Lower lobe of right lung (tissue), 2 donors: ENCODE measurements at regions not wholly inside any gene's neighbourhood (a gene's known extent, or its start where the extent isn't known, plus 50 kb on each side); places are given as distances from the start of the nearest gene placed in this dataset.

ENCODE experiments used
- ATAC-seq, 2 donors: fragments of 200-7000 bp; cut with Tn5 transposase; one replicate each; pipeline ENCODE4 v1.9.1; 2020 to 2022; ENCODE audit warnings: mild to moderate bottlenecking in 2 of 2, moderate library complexity in 2 of 2
- DNase-seq: peaks from one replicate; pipeline ENCODE4 v3.0.0-alpha.2; 2020
- H3K27ac ChIP-seq: fragments of 200-600 bp; one replicate; pipeline ENCODE4 v1.8.0; 2022
- H3K27me3 ChIP-seq: fragments of 200-600 bp; one replicate; pipeline ENCODE4 v1.8.0; 2022; ENCODE audit warnings: low read depth
- H3K36me3 ChIP-seq: fragments of 200-600 bp; one replicate; pipeline ENCODE4 v1.8.0; 2022; ENCODE audit warnings: mild to moderate bottlenecking
- H3K4me1 ChIP-seq: fragments of 200-600 bp; one replicate; pipeline ENCODE4 v1.8.0; 2022
- H3K4me3 ChIP-seq: fragments of 200-600 bp; one replicate; pipeline ENCODE4 v1.8.0; 2022; ENCODE audit warnings: mild to moderate bottlenecking
- H3K9me3 ChIP-seq: fragments of 200-600 bp; one replicate; pipeline ENCODE4 v1.8.0; 2022
- intact Hi-C: fragments of 100-400 bp; cut with DNase I; formaldehyde crosslinking; loops from one replicate; pipeline ENCODE4 v1.11.0; 2022
- TF ChIP-seq, protein P1 (sequence below): fragments of 200-600 bp; IDR thresholded peaks from one replicate; pipeline ENCODE4 v1.8.0; 2022; ENCODE audit warnings: antibody characterized with exemption, mild to moderate bottlenecking
- donor health status: DM: no; HTN: yes; CAD: no; lungs with severe emphysema.

DNA sequence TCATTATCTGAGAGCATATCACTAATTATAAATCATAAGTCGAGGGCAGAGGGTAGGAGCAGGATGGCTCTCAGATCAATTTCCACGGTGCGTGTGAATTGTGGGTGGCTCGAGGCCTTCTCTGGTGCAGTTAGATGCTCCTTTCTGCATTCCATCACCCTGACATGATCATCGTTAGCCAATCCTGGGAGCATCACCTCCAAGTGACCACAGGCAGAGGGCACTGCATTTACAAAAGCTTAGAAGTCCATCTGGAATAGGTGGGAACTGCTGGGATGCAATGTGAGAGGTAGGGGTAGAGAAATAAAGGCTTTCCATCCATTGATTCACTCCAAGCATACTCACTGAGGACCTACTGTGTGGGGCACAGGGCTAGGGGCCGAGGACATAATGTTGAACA, 538.2 kb upstream of the TBX3 start:
- Histone ChIP-seq H3K9me3 (no peaks in the 10 kb centered on the region), H3K27me3 (no peaks in the 10 kb centered on the region), H3K4me3 (no peak overlapping the region), H3K4me1 (no peaks in the 10 kb centered on the region), H3K36me3 (no peaks in the 10 kb centered on the region), H3K27ac (no peak overlapping the region)
- ATAC-seq (no peak), DNase-seq (no peak)
- intact Hi-C loops = no loop called here
- TF ChIP-seq, protein P1, sequence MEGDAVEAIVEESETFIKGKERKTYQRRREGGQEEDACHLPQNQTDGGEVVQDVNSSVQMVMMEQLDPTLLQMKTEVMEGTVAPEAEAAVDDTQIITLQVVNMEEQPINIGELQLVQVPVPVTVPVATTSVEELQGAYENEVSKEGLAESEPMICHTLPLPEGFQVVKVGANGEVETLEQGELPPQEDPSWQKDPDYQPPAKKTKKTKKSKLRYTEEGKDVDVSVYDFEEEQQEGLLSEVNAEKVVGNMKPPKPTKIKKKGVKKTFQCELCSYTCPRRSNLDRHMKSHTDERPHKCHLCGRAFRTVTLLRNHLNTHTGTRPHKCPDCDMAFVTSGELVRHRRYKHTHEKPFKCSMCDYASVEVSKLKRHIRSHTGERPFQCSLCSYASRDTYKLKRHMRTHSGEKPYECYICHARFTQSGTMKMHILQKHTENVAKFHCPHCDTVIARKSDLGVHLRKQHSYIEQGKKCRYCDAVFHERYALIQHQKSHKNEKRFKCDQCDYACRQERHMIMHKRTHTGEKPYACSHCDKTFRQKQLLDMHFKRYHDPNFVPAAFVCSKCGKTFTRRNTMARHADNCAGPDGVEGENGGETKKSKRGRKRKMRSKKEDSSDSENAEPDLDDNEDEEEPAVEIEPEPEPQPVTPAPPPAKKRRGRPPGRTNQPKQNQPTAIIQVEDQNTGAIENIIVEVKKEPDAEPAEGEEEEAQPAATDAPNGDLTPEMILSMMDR = no peak

DNA sequence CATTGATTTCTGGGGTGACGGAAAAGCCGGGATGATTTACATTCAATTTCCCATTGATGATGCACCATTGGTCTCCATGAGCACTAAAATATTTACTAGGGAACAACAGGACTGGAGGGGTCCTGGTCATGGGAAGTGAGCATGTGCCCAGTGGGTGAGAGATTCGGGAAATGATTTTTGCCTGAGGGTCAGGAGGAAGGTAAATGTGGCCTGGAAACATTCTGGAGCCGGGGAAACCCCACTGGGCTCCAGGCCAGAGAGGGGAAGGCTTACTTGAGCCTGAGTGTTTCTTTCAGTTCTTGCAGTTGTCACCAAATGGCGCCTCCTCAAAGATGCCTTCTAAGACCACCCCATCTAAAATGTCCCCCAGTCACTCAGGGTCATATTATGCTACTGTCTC, 532.3 kb upstream of the TBX3 start:
- H3K36me3 ChIP-seq = no peaks in the 10 kb centered on the region
- intact Hi-C loops = no loop called here
- H3K9me3 ChIP-seq = no peaks in the 10 kb centered on the region
- H3K27ac ChIP-seq = no peak overlapping the region
- no peaks in the 10 kb centered on the region for H3K27me3 ChIP-seq
- no peaks in the 10 kb centered on the region for H3K4me1 ChIP-seq
- ATAC-seq (no peak), DNase-seq (no peak)
- H3K4me3 ChIP-seq = no peak overlapping the region
- TF ChIP-seq, protein P1 = no peak

DNA sequence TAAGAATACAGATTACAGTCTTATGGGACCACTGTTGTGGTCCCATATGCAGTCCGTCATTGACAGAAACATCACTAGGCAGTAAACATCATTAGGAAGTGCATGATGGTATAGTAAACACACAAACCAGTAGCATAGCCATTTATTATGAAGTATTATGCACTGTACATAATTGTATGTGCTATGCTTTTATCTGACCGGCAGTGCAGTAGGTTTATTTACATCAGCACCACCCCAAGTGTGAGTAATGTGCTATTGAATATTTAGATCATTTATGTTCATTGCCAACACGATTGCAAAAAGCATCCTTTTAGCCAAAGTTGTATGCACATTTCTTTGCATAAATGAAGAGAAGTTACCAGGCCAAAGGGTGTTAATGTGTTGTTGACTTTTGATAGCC, 531.6 kb upstream of the TBX3 start:
- DNase-seq = no peak
- no peak for ATAC-seq
- Histone ChIP-seq H3K4me1 (no peaks in the 10 kb centered on the region), H3K4me3 (no peak overlapping the region), H3K27me3 (no peaks in the 10 kb centered on the region), H3K9me3 (no peaks in the 10 kb centered on the region), H3K36me3 (no peaks in the 10 kb centered on the region), H3K27ac (no peak overlapping the region)
- TF ChIP-seq, protein P1 = no peak
- intact Hi-C loops = no loop called here

DNA sequence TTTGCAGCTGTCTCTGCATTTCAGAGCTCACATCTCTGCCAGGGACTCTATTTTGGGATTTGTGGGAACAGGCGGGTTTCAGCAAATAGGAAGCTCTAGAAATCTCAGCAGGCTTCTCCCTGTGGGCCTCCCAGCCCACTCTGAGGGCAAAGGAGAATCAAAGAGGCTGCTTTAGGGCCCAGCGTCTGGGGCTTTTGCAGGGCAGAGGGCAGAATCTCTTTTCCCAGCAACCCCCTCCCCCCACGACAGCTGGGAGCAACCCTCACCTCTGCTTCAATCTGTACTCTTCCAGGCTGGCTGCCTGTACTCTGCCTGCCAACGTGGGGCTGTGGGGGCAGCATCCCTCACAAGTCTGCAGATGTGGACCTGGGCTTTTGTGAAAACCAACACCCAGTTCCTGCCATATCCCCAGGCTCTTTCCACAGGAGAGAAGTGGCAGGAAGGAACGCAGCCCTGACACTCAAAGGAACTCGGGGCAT, 529.6 kb upstream of the TBX3 start:
- ATAC-seq (no peak), DNase-seq (no peak)
- TF ChIP-seq, protein P1 = no peak
- intact Hi-C loops = no loop called here
- Histone ChIP-seq H3K27ac (no peak overlapping the region), H3K9me3 (no peaks in the 10 kb centered on the region), H3K36me3 (no peaks in the 10 kb centered on the region), H3K27me3 (no peaks in the 10 kb centered on the region), H3K4me1 (no peaks in the 10 kb centered on the region), H3K4me3 (no peak overlapping the region)

DNA sequence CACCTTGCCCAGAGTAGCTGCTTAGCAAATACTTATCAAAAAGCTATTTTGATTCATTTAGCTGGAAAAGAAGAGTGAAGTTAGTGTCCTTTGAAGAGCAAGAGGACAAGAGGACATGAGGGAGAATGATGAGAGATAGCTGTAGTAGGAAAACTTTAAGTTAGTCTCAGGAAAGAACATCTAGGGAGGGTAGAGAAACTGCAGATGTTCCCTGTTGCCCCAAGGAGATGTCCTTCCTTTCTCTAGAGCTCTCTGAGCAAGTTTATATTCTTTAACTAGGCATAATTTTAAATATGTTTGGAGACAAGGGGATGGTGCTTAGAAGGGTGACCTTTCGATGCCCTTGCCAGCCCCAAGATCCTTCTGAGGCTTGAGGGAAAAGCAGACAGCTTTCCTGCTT, 529.1 kb upstream of the TBX3 start:
- no peak for ATAC-seq
- TF ChIP-seq, protein P1 = no peak
- Histone ChIP-seq H3K4me3 (no peak overlapping the region), H3K4me1 (no peaks in the 10 kb centered on the region), H3K27me3 (no peaks in the 10 kb centered on the region), H3K36me3 (no peaks in the 10 kb centered on the region), H3K27ac (no peak overlapping the region), H3K9me3 (no peaks in the 10 kb centered on the region)
- no peak for DNase-seq
- intact Hi-C loops = no loop called here

DNA sequence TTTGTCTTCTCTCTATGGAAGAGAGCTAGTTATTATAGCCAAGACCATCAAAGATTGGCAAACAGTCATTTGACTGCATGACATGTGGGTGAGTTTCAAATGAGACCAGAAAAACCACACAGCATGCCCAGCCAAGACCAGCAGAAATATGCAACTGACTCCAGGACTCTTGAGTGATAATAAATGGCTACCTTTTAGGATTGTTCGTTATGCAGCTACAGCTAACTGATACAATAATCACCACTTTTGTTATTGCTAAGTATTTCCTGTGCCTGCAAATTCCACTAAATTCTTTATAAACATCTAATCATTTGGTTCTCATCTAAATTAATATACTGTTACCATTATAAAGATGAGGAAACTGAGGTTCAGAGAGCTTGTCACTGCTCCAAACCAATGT, 528.4 kb upstream of the TBX3 start:
- H3K4me3 ChIP-seq = no peak overlapping the region
- no peak overlapping the region for H3K27ac ChIP-seq
- DNase-seq (no peak), ATAC-seq (no peak)
- TF ChIP-seq, protein P1 = no peak
- H3K4me1 ChIP-seq = no peaks in the 10 kb centered on the region
- H3K36me3 ChIP-seq = no peaks in the 10 kb centered on the region
- H3K27me3 ChIP-seq = no peaks in the 10 kb centered on the region
- H3K9me3 ChIP-seq = no peaks in the 10 kb centered on the region
- intact Hi-C loops = no loop called here
